ENCODE measurements at regions not wholly inside any gene's neighbourhood (a gene's known extent, or its start where the extent isn't known, plus 50 kb on each side); places are given as distances from the start of the nearest gene placed in this dataset.
A peak's percentile ranks its signal among the peaks of the same experiment; 100 is the strongest.

DNA sequence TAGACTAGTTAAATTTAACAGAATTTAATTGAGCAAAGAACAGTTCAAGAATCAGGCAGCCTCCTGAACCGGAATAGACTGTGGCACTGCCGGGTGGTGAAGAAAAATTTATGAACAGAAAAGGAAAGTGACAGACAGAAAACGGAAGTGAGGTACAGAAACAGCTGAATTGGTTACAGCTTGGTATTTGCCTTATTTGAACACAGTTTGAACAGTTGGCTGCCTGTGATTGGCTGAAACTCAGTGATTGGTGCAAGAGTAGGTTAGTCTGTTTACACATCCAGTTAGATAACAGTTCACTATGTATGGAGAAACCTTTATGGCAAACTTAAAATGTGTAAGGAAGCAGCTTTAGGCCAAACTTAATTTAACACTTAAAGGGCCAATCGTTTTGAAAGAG is 116.0 kb upstream of the CITED2 start:
- DNase-seq, result peak; percentile 68

DNA sequence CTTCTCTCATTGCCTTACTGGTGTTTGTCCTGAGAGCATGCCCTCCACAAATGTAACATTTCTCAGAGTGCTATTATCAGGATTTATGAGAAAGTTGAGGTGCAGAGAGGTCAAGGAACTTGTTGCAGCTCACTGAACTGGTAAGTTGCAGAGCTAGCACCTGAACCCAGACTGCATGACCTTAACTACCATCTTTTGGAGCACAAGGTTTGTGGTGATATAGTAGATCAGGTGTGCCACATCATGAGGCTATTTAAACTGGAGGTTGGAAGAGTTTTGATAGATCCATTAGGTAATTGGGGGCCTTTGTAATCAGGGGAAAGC is 112.0 kb upstream of the CITED2 start:
- no peak for DNase-seq

DNA sequence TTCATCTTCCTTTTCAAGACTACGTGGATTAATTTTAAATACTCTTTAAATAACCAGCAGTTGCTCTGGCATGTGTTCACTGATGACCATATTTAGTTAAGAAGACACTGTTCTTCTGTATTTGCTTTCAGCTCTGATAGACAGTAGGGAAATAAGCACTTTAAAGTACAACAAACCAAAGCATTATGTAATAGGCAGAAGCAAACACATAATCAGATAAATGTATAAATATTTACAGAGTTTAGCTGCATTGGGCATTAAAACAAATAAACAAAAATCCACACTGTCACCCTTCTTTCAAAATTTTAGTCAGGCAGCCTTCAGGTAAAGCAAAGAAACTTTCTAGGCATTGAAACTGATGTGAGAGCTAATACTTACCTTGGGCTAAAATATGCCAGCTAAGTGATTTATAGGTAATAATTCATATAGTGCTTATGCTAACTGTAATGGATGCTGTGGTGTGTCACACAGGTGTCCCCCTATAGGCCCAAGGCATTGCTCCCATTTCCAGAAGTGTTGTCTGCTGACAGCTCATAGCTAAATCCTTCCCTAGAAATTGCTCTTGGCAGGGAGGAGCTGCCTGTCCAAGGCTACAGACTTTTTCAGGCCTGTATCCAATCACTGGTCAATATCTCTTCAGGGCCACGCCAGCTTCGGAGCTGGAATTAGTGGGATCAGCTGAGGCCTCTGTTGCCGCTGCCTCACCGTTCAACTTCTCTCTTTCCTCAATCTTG is 111.5 kb upstream of the CITED2 start:
- DNase-seq, result no peak

DNA sequence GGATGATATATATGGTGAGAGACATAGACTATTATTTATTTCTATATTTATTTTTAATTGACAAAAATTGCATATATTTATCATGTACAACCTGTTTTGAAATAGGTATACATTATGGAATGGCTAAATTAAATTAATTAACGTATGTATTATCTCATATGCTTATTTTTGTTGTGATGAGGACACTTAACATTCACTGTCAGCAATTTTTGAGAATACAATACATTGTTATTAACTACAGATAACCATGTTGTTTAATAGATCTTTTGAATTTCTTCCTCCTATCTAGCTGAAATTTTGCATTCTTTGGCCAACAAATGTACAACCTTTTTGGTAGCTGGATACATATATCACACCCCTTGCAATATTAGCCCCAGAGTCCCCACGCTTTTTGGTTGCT is 110.7 kb upstream of the CITED2 start:
- DNase-seq, result no peak

DNA sequence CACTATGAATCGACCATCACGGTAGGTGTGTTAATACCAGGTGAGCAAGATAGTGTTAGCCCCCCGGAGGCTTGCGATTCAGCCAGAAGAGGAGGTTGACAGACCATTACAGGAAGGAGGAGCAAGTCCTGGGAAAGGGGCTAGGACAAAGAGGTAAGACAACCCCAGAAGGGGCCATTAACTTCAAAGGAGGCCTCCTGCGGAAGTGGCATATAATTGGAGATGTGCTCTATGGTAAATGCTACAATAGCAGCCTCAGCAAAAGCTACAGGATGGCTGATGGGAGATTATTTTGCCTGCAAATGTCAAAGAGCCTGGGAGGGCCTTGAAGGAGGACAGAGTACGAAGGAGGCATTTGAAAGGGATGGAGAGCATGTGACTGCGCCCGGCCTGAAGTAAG is 108.6 kb upstream of the CITED2 start:
- no peak for DNase-seq

DNA sequence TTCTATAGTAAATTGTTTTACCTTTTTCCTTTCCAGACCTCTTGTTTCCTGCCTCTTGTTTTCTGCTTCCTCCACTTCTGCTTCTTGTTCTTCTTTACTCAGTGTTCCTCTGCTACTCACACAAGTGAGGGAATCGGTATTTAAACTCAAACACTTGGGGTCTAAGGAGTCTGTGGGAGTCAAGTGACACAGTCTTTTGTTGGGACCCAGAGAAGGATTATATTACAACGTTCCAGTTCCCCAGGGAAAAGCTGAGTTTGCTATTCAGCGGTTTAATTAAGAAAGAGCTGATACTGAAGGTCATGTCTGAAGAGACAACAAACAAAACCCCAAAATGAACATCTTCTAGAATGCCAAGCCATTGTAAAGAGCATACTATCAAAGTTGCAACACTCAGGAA is 107.8 kb upstream of the CITED2 start:
- no peak for DNase-seq

DNA sequence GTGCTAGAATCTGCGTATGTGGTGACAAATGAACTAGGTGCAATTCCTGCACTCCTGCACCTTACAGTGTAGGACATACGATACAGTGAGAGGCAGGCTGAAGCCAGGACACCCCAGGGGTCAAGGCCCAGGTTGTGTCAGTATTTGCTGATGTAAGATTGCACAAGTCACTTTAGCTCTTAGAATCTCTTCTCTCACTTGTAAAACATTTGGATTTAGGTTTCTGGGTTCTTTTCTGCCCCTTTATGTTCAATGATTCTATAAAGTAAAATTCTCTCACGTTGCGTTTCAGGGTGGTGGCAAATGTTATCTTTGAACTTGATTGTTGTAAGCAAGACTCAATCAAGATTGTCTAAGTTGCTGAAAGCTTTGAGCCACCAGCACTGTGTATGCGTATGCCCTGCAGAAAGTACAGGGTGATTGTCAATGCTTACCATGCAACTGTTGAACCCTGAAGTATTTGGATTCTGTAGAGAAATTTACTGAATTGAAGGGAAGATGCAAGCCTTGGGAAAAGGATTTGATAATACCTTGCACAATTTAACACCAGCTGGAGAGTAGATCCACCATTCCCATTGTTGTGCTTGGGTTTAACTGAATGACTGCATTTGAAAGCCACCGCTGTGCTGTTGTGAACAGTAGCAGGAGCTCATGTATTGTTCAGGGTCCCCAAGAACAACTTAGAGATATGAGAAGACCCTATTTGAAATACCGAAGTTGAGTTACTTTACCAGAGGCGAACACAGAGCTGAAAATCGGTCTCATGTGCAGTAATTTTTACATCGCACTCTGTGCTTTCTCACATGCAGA is 106.1 kb upstream of the CITED2 start:
- DNase-seq, result no peak

DNA sequence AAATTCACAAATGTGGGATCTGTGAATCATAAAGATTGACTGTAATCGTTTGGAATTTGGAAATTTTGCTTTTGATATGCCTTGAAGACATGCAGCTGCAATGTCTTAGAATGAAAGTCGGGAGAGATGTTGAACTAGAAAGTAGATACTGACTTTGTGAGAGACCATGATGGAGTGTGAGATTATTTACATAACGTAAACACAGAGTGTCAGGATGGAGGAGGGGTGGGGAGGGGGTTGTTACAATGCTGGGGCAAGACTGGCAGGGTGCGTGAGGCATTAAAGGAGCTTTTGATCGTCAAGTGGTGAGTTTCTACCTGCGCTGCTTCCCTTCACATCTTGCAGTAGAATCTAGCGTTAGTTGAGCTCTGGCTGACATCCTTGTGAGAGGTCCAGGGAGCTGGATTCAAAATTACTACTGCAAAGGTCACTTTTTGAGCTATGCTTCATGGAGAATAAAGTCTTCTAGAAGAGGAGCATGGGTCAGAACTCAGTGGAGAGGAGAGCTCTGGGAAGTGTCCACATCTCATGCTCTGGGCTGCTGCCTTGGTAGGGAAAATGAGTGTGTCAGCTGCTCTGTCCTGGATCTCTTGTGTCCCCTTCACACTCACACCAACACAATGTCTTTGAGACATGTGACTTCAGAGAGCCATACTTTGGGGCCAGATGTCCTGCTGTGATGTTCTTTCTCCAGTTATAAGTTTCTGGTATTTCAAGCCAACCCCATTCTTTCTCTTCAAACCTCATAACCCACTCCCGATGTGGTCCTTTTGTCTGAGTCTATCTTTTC is 105.2 kb upstream of the CITED2 start:
- DNase-seq, result no peak

DNA sequence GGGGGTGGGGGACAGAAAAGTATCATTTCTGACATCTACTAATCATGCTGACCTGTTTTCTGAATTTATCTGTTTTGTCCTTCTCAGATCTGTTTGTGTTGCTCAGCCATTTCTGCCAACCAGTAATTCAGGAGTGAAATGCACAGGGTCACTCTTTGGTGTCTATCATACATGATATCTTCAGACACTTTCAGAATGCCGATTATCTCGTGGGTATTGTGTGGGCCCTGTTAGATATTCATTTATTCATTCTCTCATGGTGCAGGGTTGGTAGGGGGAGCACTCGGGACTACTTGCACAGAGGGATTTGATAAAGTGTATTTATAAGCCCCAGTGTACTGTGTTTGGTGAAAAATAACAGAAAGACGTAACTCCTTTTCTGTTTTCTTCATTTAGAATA is 101.2 kb upstream of the CITED2 start:
- peak; percentile 24 for DNase-seq

DNA sequence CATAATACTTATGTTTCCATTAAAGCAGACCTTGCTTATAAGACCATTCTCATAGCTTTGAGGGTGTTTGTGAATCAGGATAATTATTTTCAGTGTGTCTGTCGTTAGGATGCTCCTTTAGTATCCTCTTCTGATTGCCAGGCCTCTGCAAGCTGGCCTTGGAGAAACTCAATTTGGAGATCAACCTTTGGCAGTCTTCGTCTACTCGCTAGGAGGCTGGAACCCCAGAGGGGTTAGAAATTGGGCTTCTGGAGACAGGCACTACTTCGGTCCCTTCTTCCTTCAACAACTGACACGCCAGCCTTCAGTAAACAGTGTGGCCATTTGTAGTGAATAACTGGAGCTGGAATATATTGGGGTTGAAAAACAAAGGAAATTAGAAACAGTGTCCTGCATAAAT is 100.8 kb upstream of the CITED2 start:
- peak; percentile 11 for DNase-seq

DNA sequence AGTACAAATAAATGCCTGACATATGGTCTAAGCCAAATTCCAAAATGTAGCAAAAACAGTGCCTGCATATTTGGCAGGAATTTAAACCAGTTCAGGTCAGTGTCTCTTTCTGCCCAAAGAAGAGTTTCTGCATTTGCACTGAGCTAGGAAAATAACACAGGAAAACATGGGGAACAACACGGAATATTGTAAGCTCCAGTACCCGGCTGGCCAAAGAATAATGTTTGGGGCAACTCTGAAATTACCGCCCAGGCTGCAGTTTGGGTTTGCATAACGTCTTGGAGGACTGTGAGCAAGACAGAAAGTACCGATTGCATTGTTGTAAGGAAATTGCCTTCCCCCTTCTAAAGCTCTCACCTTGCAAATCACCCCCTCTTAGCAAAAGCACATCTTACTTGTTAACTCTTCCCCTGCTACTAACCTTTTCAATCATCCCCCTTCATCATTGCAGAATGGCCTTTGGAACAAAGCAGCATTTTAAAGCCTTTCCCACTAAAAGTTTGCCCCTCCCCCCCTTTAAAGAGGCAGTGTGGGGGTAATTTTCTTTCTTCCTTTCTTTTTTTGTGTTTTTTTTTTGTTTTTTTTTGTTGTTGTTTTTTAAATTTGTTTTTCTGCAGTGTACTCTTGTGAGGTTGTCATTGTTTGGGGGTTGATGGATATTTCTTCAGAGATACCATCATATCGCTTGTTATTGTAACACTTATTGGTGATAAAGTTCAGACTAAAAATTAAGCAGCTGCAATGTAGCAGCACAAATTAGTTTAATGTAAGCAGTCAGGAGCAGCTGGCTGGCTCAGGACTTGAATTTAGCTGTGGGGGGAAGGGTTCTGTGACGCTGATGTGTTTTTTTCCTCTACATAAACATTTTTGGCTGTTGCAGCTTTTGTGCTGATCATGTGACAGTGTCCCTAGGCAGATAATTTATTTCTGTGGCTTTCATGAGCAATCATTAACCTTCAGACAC is 100.0 kb upstream of the CITED2 start:
- DNase-seq, result peak; percentile 86

DNA sequence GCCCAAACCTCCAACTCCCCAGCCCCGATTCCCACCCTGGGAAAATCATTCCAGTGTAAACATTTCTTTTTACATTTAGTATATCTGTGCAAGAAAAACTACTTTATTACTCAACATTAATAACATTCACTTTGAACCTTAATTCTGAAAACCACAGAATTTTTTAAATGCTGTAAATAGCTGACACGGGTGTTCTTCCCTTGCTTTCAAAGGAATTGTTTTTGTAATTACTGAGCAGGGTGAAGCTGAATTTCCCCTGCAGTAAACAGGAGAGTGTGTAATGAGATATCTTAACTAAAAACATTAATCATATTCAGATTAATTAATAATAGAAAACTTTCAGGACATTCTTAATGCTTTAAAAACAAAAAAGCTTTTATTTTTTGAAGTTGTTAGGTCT is 99.3 kb upstream of the CITED2 start:
- peak; percentile 9 for DNase-seq

DNA sequence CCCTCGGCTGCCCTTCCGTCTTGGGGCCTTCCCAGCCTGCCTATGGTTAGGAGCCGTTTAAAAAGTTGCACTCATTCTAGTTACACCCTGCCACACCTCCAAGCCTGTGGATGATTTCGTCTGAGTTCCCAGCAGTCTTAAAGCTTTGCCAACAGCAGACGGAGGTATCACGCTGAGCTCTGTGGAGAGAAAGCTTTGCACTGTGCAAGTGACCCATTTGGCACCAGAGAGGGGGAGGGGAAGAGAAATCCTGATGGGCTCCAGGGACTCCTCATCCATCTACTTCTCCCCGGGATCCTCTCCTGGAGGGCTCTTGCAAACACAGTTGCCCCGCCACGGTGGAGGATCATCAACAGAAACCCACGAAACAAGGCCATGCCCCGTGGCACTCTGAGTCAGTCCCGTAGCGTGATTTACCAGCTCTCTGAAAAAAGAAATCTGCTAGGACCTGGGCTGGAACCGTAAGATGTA is 98.8 kb upstream of the CITED2 start:
- DNase-seq, result peak; percentile 77

DNA sequence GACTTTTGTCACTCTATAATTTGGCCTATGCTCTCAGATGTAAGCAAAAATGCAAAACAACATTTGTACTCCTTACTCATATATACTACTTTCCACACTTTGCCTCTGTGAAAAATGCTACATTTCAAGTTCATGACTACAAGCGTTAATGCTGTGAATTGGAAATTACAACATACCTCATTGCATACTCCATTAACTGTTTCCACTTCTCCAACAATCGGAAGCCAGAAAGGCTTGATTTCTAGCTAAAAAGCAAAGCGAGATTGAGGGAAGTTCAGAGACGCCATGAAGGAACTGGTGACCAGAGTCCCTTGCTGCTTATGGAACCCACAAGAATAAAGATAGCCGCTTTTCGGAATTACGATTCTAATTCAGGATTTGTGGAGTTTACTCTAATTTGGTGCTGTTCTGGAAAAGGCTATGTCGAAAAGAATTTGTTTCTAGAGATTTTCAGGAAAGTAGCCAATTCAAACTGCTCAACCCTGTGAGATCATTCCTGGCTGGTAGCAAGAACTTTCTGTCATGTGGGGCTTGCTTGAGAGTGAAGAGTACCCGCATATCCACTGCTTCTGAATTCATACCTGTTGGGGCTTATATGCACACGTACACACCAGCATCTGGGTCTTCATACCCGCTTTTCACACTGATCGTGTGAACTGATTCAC is 98.0 kb upstream of the CITED2 start:
- no peak for DNase-seq

DNA sequence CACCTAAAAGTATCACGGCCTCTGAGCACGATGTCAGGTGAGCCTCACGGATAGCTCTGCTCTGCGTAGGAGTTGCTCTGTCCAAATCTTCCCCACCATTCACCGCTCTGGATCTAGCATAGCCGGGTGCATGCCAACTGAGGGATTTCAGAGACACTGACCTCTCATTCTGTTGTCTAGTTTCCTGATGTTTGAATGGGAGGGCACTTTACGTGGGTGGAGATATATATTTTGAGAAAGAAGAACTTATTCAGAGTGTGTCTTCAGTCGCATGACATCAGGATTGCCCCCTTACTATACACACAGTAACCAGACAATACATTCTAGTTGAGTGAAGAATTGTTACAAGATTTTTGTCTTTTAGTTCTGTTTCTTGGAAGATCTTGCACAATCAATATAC is 96.5 kb upstream of the CITED2 start:
- no peak for DNase-seq

DNA sequence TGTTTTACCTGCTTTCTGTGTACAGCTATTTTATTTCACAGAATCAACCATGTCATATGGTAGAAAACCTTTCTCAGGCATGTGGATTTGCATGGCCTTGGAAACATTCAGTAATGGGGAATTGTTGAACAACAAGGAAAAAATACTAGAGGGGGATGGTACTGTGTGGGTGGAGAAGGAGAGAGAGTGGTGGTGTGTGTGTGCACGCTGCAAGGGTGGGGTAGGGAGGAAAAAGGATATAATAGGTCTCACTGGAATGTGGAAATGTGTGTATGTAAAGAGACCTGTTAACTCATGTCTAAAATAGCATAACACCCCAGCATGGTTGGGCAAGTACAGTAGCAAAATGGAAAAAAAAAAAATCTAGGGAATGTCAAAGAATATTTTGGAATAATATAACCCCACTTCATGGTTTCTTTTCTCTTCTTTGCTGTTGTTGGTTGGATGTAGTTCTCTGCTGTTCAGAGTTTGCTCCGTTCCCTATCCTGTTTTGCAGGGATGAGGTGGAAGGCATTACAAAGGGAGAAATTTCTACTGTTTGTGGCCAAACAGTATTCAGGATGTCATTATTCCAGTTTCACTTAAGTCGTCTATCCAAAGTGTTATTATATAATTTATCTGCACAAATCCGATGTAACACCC is 93.9 kb upstream of the CITED2 start:
- DNase-seq, result no peak

DNA sequence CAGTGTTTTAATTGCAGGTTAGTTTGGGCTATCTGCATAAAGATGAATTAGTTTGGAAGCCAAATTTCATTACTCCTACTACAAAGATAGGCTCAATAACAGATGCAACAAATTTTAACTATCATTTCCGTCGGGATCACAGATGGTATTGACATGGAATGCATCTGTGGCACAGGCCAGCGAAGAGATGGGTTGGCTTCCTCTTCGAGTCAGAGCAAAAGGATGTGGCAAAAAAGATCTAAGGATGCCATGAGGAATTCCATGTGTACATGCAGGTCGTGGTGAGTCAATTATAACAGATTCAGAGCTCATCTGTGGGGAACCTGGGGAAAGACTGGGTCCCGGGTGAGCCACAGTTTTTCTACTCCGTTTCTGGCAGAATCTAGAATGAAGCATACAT is 83.0 kb upstream of the CITED2 start:
- no peak for DNase-seq

DNA sequence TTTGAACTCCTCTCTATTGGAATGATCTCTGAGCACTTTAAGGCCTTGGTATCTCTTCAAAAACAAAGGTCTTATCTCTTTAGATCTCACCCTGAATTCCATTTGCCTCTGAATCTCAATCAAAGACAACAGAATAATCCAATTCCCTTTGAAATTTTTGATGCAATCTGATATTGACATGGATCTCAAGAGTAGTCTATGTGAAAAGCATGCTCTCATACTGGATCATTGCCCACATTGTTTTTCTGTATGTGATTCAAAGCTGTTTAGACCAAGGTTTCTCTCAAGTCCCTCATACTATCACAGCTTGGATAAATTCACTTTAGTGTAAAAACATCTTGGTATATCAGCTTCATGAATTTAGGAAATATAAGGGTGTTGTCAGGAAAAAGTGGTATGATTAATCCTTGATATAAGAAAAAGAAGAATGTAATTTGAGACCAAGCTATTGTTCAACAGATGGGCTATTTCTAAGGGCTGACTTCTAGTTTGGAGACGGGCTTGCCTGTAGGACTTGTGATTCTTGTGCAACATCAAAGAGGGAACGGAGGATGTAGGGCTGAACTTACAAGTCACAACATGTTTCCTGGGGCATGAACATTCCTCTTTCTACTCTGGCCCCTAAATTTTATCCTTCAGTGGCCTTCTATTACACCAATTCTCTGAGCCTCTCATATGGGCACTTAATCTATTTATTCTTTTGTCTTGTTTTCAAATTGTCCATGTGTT is 77.9 kb upstream of the CITED2 start:
- no peak for DNase-seq

DNA sequence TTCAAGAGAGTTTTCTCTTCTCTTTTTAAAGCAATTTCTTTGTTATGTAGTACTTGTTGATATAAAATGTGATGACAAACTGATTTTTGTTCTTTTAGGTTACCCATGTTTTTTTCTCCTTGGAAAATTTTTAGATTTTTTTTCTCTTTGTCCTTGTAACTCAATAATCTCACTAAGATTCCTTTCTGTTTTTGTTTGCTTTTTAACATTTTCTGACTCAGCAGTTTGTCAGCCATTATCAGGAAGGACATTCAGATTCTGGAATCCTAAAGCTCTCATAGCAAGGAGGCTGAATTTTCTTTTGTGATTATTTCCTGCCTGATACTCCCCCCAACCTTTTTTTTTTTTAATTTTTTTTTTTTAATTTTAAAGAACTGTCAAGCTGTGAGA is 75.2 kb upstream of the CITED2 start:
- peak; percentile 48 for DNase-seq

DNA sequence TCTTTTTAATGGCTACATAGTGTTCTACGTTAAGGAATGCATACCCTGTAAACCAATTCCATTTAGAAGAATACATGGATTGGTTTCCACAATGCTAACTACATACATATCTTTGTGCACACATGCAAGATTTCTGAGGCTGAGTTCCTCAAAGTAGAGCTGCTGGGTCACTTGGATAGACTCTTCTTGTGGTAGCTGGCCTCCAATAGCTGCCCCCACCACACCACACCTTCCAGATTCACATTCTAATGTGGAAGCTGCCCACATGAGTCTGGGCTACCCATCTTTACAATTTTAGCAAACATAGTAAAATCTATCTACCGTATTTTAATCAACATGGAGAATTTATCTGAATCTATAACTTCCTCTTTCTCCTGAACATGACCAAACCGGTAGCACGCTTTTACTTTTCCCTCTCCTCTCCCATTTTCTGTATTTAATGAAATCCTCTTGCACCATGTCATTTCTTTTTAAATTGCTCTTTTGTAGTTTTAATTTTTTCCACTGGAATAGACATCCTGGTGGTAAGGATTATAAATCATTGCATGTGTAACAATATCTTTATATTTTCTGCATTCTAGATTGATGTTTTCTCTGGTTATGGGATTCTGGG is 74.7 kb upstream of the CITED2 start:
- peak; percentile 43 for DNase-seq

Data from hematopoietic multipotent progenitor cell treated with erythropoietin and hydrocortisone succinate and interleukin-3 and kit ligand, for 8 days (in vitro differentiated cells).